ENCODE measurements at regions not wholly inside any gene's neighbourhood (a gene's known extent, or its start where the extent isn't known, plus 50 kb on each side); places are given as distances from the start of the nearest gene placed in this dataset.

DNA sequence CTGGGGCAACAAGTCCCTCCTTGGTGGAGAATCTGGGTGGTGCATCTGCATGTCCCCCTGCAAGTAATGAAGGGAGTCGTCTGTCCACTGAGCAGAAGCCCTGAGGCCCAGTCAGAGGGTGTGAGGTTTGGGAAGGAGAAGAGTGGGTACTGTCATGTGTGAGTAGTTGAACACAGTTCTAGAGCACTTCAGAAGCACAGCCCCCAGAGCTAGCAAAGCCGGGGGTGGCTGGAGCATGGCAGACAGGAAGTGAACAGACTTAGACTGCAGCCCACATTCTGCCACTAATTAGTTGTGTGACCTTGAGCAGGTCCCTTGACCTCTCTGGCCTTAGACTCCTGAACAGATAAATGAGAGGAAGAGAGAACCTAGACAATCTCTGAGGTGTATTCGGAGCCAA, 207.6 kb downstream of the UACA start:
- no peaks in the 10 kb centered on the region for H3K36me3 ChIP-seq (ENCODE audit: control insufficient read depth, insufficient read depth, low read length)
- H3K27ac ChIP-seq (ENCODE audit: low read depth, low read length), result no peak overlapping the region
- H3K4me1 ChIP-seq (ENCODE audit: control insufficient read depth, insufficient read depth, low read length), result no peaks in the 10 kb centered on the region
- H3K9ac ChIP-seq (ENCODE audit: low read depth, low read length), result no peak overlapping the region
- H3K4me3 ChIP-seq (ENCODE audit: low read depth, low read length), result no peak overlapping the region
- H3K9me3 ChIP-seq (ENCODE audit: control insufficient read depth, insufficient read depth, low read length), result no peaks in the 10 kb centered on the region
- H3K27me3 ChIP-seq (ENCODE audit: control insufficient read depth, insufficient read depth, low read length), result no peaks in the 10 kb centered on the region

GRCh38 chr15:70547846-70548487, 215.4 kb downstream of the UACA start:
- Histone ChIP-seq H3K27me3 (ENCODE audit: control insufficient read depth, insufficient read depth, low read length) (no peaks in the 10 kb centered on the region), H3K9me3 (ENCODE audit: control insufficient read depth, insufficient read depth, low read length) (no peaks in the 10 kb centered on the region), H3K27ac (ENCODE audit: low read depth, low read length) (no peak overlapping the region), H3K4me3 (ENCODE audit: low read depth, low read length) (no peak overlapping the region), H3K36me3 (ENCODE audit: control insufficient read depth, insufficient read depth, low read length) (no peaks in the 10 kb centered on the region), H3K4me1 (ENCODE audit: control insufficient read depth, insufficient read depth, low read length) (no peaks in the 10 kb centered on the region), H3K9ac (ENCODE audit: low read depth, low read length) (no peak overlapping the region)

- Histone ChIP-seq H3K4me1 (ENCODE audit: control insufficient read depth, insufficient read depth, low read length) (no peaks in the 10 kb centered on the region), H3K27me3 (ENCODE audit: control insufficient read depth, insufficient read depth, low read length) (no peaks in the 10 kb centered on the region), H3K9me3 (ENCODE audit: control insufficient read depth, insufficient read depth, low read length) (no peaks in the 10 kb centered on the region), H3K4me3 (ENCODE audit: low read depth, low read length) (no peak overlapping the region), H3K27ac (ENCODE audit: low read depth, low read length) (no peak overlapping the region), H3K9ac (ENCODE audit: low read depth, low read length) (no peak overlapping the region), H3K36me3 (ENCODE audit: control insufficient read depth, insufficient read depth, low read length) (no peaks in the 10 kb centered on the region)
Observed at GRCh38 chr15:70545526-70545925, 217.8 kb downstream of the UACA start.

DNA sequence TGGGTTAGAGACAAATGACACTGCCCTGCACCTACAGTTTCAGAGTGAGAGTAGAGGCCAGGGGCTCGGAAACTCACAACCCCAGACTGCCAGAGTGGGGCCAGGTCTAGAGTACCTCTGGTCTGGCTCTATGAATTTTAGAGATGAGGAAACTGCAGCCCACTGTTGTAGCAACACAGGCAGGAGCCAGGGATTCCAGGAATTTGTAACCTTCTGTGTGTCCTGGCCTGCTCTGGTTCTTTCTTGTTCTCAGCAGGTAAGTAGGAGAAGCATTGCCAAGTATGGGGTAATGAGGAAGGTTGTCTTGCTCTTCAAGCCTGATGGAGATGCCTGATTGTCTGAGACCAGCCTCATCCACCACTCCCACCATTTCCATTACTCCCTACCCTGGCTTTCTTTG, 221.8 kb downstream of the UACA start:
- no peaks in the 10 kb centered on the region for H3K9me3 ChIP-seq (ENCODE audit: control insufficient read depth, insufficient read depth, low read length)
- no peaks in the 10 kb centered on the region for H3K27me3 ChIP-seq (ENCODE audit: control insufficient read depth, insufficient read depth, low read length)

GRCh38 chr15:70539912-70540530, 223.3 kb downstream of the UACA start:
- H3K9ac ChIP-seq (ENCODE audit: low read depth, low read length), result no peak overlapping the region
- no peaks in the 10 kb centered on the region for H3K9me3 ChIP-seq (ENCODE audit: control insufficient read depth, insufficient read depth, low read length)
- no peaks in the 10 kb centered on the region for H3K27me3 ChIP-seq (ENCODE audit: control insufficient read depth, insufficient read depth, low read length)

More for the DNA sequence above, 221.8 kb downstream of the UACA start:
- H3K4me1 ChIP-seq (ENCODE audit: control insufficient read depth, insufficient read depth, low read length), result peaks cover under 1% of the 10 kb centered on the region; the same call in 1 of the 2 replicates
- H3K9ac ChIP-seq (ENCODE audit: low read depth, low read length), result no peak overlapping the region
- no peak overlapping the region for H3K27ac ChIP-seq (ENCODE audit: low read depth, low read length)
- H3K36me3 ChIP-seq (ENCODE audit: control insufficient read depth, insufficient read depth, low read length), result no peaks in the 10 kb centered on the region
- no peak overlapping the region for H3K4me3 ChIP-seq (ENCODE audit: low read depth, low read length)

GRCh38 chr15:70539409-70539808, 223.9 kb downstream of the UACA start:
- H3K27me3 ChIP-seq (ENCODE audit: control insufficient read depth, insufficient read depth, low read length), result no peaks in the 10 kb centered on the region
- H3K9me3 ChIP-seq (ENCODE audit: control insufficient read depth, insufficient read depth, low read length), result no peaks in the 10 kb centered on the region
- no peaks in the 10 kb centered on the region for H3K36me3 ChIP-seq (ENCODE audit: control insufficient read depth, insufficient read depth, low read length)
- H3K9ac ChIP-seq (ENCODE audit: low read depth, low read length), result no peak overlapping the region
- H3K4me3 ChIP-seq (ENCODE audit: low read depth, low read length), result no peak overlapping the region
- H3K27ac ChIP-seq (ENCODE audit: low read depth, low read length), result no peak overlapping the region
- H3K4me1 ChIP-seq (ENCODE audit: control insufficient read depth, insufficient read depth, low read length), result peaks cover 10% of the 10 kb centered on the region

More at GRCh38 chr15:70539912-70540530, 223.3 kb downstream of the UACA start:
- Histone ChIP-seq H3K4me1 (ENCODE audit: control insufficient read depth, insufficient read depth, low read length) (peaks cover 7% of the 10 kb centered on the region), H3K27ac (ENCODE audit: low read depth, low read length) (no peak overlapping the region), H3K36me3 (ENCODE audit: control insufficient read depth, insufficient read depth, low read length) (no peaks in the 10 kb centered on the region), H3K4me3 (ENCODE audit: low read depth, low read length) (no peak overlapping the region)

DNA sequence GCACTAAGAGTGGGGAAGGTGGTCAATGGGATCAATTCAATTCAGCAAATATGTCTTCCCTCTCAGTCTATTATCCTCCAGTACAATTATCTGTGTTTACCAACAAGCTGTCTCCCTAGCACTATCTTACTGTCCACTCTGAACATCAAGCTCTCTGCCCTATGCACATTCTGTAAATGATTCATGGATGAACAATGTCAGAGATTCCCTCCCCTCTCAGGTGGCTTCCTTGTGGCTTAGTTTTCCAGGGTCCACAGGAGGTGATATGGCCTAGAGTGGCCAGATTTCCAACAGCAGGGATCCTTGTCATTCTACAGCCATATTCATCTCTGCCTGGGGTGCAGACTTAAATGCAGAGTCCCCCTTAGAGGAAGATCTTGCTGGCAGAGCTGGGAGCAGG, 225.1 kb downstream of the UACA start:
- Histone ChIP-seq H3K27ac (ENCODE audit: low read depth, low read length) (no peak overlapping the region), H3K9me3 (ENCODE audit: control insufficient read depth, insufficient read depth, low read length) (no peaks in the 10 kb centered on the region), H3K27me3 (ENCODE audit: control insufficient read depth, insufficient read depth, low read length) (no peaks in the 10 kb centered on the region), H3K9ac (ENCODE audit: low read depth, low read length) (no peak overlapping the region), H3K4me1 (ENCODE audit: control insufficient read depth, insufficient read depth, low read length) (peaks cover 10% of the 10 kb centered on the region), H3K36me3 (ENCODE audit: control insufficient read depth, insufficient read depth, low read length) (no peaks in the 10 kb centered on the region), H3K4me3 (ENCODE audit: low read depth, low read length) (no peak overlapping the region)

- H3K9ac ChIP-seq (ENCODE audit: low read depth, low read length), result no peak overlapping the region
- H3K4me3 ChIP-seq (ENCODE audit: low read depth, low read length), result no peak overlapping the region
- H3K9me3 ChIP-seq (ENCODE audit: control insufficient read depth, insufficient read depth, low read length), result no peaks in the 10 kb centered on the region
- peaks cover 10% of the 10 kb centered on the region for H3K4me1 ChIP-seq (ENCODE audit: control insufficient read depth, insufficient read depth, low read length)
- no peaks in the 10 kb centered on the region for H3K36me3 ChIP-seq (ENCODE audit: control insufficient read depth, insufficient read depth, low read length)
- no peak overlapping the region for H3K27ac ChIP-seq (ENCODE audit: low read depth, low read length)
- H3K27me3 ChIP-seq (ENCODE audit: control insufficient read depth, insufficient read depth, low read length), result no peaks in the 10 kb centered on the region
Observed at GRCh38 chr15:70535955-70536338, 227.4 kb downstream of the UACA start.

DNA sequence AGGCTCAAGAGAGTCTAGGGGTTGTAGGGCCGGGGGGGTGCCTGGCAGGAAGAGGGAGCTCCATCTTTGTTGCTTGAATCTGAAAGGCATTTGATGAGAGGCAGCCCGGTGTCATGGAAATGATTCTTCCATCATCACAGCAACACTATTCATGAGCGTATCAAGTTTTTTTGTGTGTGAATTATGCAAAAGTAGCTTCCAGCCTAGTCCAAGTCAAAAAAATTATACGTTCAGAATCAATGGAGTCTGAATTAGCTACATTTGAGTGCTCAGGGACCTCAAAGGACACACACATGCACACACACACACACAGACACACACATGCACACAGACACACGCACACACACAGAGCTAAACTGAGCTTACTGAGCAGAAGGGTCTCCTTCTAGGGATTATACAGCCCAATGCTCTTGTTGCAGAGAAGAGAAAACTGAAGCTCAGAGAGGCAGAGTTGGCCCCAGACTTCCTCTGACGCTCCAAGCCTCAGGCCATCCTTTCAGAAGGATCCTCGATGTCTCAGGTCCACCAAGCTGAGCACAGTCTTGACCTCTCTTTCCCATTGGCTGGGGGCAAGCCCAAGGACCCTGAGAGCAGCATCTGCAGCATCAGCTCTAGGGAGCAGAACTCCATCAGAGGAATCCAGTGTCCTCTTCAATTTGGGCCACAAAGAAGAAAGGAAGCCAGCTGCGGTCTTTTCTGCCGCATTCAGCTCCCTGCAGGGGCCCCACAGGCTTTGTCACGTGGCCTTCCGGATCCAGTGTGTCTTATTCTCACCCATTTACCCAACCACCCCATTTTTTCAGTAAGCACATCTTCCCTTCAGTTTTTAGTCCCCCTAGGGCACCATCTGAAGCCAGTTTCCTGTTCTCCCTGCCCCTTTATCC, 228.0 kb downstream of the UACA start:
- H3K27ac ChIP-seq (ENCODE audit: low read depth, low read length), result no peak overlapping the region
- no peak overlapping the region for H3K9ac ChIP-seq (ENCODE audit: low read depth, low read length)
- no peaks in the 10 kb centered on the region for H3K27me3 ChIP-seq (ENCODE audit: control insufficient read depth, insufficient read depth, low read length)
- H3K9me3 ChIP-seq (ENCODE audit: control insufficient read depth, insufficient read depth, low read length), result no peaks in the 10 kb centered on the region
- H3K36me3 ChIP-seq (ENCODE audit: control insufficient read depth, insufficient read depth, low read length), result no peaks in the 10 kb centered on the region
- H3K4me1 ChIP-seq (ENCODE audit: control insufficient read depth, insufficient read depth, low read length), result peaks cover 10% of the 10 kb centered on the region
- no peak overlapping the region for H3K4me3 ChIP-seq (ENCODE audit: low read depth, low read length)

DNA sequence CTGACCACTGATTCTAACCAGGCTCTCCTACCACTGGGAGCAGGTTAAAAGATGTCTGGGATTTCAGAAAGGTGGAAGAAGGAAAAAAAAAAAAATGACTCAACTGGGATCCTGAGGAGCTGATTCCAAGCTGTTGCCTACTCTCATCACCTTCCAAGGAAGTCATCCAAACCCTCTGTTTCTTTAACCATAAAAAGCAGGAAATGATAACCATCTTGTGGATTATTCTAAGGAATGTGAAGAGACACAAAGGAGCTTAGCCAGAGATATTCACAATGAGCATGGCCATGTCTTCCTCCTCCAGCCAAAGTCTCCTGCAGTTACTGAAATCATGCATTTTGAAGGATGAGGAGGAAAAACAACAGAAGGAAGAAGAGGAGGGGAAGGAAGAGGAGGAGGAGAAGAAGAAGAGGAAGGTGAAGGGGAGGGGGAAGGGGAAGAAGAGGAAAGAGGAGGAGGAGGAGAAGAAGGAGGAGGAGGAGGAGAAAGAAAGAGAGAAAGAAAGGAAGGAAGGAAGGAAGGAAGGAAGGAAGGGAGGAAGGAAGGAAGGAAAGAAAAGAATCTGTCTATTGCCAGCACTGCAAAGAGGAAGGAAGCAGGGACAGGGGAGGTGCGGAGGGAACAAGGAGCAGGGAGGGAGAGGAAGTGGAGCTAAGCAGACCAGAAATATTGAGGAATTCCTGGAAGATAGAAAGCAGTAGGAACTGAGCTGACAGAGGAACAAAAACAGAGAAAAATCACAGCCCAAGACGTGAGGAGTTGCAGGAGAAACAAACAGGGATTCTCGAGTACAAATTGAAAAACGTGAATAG, 229.2 kb downstream of the UACA start:
- no peaks in the 10 kb centered on the region for H3K9me3 ChIP-seq (ENCODE audit: control insufficient read depth, insufficient read depth, low read length)
- H3K36me3 ChIP-seq (ENCODE audit: control insufficient read depth, insufficient read depth, low read length), result no peaks in the 10 kb centered on the region
- no peak overlapping the region for H3K9ac ChIP-seq (ENCODE audit: low read depth, low read length)
- H3K27ac ChIP-seq (ENCODE audit: low read depth, low read length), result no peak overlapping the region
- no peak overlapping the region for H3K4me3 ChIP-seq (ENCODE audit: low read depth, low read length)
- peaks cover 10% of the 10 kb centered on the region for H3K4me1 ChIP-seq (ENCODE audit: control insufficient read depth, insufficient read depth, low read length)
- H3K27me3 ChIP-seq (ENCODE audit: control insufficient read depth, insufficient read depth, low read length), result no peaks in the 10 kb centered on the region

Measured in HUES48 (cell line).